ENCODE measurements at regions not wholly inside any gene's neighbourhood (a gene's known extent, or its start where the extent isn't known, plus 50 kb on each side); places are given as distances from the start of the nearest gene placed in this dataset.

DNA sequence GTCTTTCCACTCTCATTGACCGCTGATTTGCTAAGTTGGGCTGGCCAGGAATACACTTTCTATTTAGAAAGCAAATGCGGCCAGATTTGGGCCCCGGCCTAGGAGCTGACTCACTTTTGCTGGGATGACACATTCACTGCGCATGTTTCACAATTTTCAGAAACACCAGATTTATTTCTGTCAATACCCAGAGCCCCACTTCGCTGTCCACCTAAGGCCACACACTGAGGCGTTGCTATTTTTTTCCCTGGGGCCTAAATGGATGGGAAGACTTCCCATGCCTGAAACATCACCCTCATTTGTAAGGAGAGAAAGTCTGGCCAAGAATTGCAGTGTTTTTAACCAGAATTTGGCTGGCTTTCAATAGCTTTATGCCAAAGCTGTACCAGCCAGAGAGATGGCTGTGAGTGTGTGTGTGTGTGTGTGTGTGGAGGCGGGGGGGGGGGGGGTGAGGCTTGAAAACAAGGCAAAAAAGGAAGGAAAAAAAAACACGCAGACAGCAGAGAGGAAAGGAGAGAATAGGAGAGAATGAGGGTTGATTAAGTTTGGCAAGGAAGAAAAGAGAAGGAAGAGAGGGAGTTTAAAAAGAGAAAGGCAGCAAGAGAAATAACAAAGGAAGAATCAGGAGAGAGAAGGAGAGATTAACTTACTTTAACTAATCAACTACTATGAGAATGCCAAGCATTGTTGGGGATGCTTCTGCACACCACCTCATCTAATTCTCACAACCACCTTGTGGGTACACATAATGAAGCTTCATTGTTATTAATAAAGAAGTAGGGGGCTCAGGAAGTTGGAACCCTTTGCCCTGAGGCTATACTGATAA lies 261.4 kb upstream of the KLF4 start:
- ChIA-PET POLR2A (interaction anchor here (0.6 to 1.4 kb wide), 6 partner anchors 10 to 303 kb away, joined by 3 to 5 read pairs (median 4); partner anchors contain the start of gene KLF4), CTCF (interaction anchor here (0.9 to 1.9 kb wide), 5 partner anchors 8 to 521 kb away, joined by 3 to 6 read pairs (median 3); no protein-coding TSS in a partner anchor)
- H3K4me3 ChIP-seq (ENCODE audit: low read depth, low read length) = no peak overlapping the region
- TF ChIP-seq, protein P1, sequence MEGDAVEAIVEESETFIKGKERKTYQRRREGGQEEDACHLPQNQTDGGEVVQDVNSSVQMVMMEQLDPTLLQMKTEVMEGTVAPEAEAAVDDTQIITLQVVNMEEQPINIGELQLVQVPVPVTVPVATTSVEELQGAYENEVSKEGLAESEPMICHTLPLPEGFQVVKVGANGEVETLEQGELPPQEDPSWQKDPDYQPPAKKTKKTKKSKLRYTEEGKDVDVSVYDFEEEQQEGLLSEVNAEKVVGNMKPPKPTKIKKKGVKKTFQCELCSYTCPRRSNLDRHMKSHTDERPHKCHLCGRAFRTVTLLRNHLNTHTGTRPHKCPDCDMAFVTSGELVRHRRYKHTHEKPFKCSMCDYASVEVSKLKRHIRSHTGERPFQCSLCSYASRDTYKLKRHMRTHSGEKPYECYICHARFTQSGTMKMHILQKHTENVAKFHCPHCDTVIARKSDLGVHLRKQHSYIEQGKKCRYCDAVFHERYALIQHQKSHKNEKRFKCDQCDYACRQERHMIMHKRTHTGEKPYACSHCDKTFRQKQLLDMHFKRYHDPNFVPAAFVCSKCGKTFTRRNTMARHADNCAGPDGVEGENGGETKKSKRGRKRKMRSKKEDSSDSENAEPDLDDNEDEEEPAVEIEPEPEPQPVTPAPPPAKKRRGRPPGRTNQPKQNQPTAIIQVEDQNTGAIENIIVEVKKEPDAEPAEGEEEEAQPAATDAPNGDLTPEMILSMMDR (IDR thresholded peaks at IDR 0.05; ENCODE audit: insufficient read depth, low read length, missing control alignments) = no peak
- peak; percentile 96 for DNase-seq (ENCODE audit: low read depth, low spot score)

DNA sequence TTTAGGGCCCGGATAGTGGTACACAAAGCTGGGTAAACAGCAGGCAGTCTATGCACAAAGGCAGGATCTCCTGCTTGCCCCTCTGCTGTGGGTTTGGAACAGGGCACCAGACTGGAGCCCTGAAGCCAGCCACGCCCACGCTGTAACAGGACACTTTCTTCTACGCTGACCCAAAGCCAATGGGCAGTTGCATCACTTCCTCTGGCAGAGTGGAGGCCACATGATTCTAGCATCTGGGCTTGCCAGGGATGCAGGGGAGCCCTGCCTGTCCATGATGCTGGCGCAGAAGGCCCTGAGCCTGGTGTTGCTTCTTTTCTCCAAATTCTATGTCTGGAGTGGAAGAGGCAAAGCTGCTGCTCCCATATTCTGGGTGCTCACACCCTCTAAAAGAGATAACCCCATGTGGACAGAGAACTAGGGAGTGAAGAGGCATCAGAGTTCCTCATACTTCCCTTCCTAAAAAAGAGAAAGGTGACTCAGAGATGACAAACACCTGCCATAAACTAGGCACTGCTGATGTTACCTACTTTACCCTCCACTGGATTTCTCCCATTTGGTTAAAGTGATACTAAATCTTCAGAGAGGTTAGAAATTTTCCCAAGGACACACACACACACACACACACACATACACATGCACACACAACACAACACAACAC lies 260.3 kb upstream of the KLF4 start:
- TF ChIP-seq, protein P1 (IDR thresholded peaks at IDR 0.05; ENCODE audit: insufficient read depth, low read length, missing control alignments) = no peak
- H3K4me3 ChIP-seq (ENCODE audit: low read depth, low read length) = no peak overlapping the region
- DNase-seq (ENCODE audit: low read depth, low spot score) = peak; percentile 52
- ChIA-PET CTCF (interaction anchor here (2.7 kb wide), 1 partner anchor 13 kb away, joined by 8 read pairs; no protein-coding TSS in a partner anchor), POLR2A (interaction anchor here (1.2 kb wide), 1 partner anchor 259 kb away, joined by 3 read pairs; no protein-coding TSS in a partner anchor)

DNA sequence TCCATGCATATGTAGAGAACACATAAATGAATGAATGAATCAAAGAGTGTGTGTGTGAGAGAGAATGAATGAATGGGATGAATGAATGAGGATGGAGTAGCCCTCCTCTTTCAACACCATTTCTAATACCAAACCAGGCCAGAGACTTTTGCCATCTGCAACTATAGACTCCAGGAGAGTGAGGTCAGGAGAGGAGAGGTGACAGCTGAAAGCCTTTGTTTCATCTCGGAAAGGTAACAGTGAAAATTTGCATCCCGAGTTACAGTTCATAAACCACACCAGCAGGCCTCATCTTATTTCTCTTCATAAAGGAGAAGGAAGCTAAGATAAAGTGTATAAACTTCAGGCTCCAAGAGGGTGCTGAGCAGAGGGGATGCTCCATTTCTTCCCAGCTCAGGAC lies 255.3 kb upstream of the KLF4 start:
- ChIA-PET POLR2A (no interaction called here), CTCF (no interaction called here)
- TF ChIP-seq, protein P1 (IDR thresholded peaks at IDR 0.05; ENCODE audit: insufficient read depth, low read length, missing control alignments) = no peak
- no peak for DNase-seq (ENCODE audit: low read depth, low spot score)
- no peak overlapping the region for H3K4me3 ChIP-seq (ENCODE audit: low read depth, low read length)

DNA sequence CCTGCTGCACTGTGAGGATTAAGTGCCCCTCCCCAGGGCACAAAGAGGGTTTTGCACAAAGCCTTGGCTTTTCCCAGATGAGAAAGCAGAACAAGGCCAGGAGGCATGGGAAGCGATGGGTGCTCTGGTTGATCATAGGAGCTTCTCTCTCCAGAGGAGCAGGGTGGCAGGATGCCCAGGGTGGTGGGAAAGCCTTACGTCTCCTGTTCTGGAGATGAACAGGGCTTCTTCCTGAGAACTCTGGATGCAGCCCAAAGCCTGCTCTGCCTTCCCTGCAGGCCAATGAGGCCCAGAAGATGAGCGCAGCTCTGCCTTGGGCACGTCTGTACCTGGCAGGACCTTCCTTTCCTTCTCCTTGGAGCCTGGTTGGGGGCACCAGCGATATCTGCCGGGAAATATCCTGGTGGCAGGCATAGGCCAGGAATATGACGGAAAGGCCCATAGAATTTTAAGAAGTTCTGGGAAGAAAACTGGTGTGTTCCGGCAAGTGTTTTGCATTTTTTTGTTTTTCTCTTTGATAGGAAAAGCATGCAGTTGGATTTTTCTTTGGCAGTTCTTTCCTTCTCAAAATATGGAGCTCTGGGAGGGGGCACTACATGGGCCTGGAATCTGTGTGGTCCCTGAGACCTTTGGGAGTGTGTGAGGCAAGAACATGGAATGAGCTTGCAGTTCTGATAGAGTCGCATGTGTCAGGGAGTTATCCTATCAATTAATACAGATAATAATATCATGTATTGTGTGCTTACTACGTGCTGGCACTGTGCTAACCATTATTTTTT lies 253.2 kb upstream of the KLF4 start:
- CTCF ChIA-PET = interaction anchor here (0.7 kb wide), 1 partner anchor 9 kb away, joined by 3 read pairs; no protein-coding TSS in a partner anchor

DNA sequence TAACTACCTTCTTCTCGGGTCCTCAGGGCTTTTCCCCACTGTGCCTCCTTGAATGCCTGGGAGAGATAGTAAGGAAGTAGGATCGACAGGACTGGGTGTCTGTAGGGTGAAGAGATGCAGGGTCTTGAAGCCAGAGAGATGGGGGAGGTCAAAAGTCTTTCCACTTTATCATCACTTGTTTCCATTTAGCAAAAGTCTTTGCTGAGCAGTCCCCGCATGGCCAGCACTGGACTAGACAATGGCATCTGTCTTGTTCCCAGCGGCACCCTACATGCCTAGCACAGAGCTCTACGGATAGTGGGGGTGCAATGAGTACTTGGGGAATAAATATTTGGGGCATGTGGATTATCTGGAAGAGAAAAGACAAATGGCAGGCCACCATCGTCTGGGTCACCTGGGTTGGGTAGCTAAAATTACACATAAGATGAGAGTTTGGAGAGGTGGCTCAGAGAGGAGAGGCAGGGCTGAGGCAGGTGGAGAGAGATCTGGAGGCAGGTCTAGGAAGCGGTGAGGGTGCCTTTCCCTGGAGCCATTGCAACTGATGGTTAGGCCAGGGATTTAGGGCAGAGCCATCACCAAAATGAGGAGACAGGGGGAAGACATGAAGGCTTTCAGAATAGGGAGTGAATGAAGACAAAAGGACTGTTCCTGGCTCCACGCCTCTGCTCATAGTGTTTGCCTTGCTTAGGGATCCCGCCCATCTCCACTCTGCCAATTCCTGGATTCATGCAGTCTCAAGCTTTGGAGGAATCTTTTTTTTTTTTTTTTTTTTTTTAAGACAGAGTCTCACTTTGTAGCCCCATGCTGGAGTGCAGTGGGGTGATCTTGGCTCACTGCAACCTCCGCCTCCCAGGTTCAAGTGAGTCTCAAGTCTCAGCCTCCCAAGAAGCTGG lies 250.8 kb upstream of the KLF4 start:
- no peak overlapping the region for H3K4me3 ChIP-seq (ENCODE audit: low read depth, low read length)
- ChIA-PET CTCF (no interaction called here), POLR2A (interaction anchor here (1.2 kb wide), 1 partner anchor 10 kb away, joined by 3 read pairs; no protein-coding TSS in a partner anchor)
- DNase-seq (ENCODE audit: low read depth, low spot score) = no peak
- TF ChIP-seq, protein P1 (IDR thresholded peaks at IDR 0.05; ENCODE audit: insufficient read depth, low read length, missing control alignments) = no peak

More for the DNA sequence above, 253.2 kb upstream of the KLF4 start:
- TF ChIP-seq, protein P1 (IDR thresholded peaks at IDR 0.05; ENCODE audit: insufficient read depth, low read length, missing control alignments) = no peak
- no peak overlapping the region for H3K4me3 ChIP-seq (ENCODE audit: low read depth, low read length)
- POLR2A ChIA-PET = no interaction called here
- no peak for DNase-seq (ENCODE audit: low read depth, low spot score)
